Caco-2 (cell line): ENCODE measurements at regions not wholly inside any gene's neighbourhood (a gene's known extent, or its start where the extent isn't known, plus 50 kb on each side); places are given as distances from the start of the nearest gene placed in this dataset.
A peak's percentile ranks its signal among the peaks of the same experiment; 100 is the strongest.

Experiments
- BruUV-seq: library from RNA; stranded (reverse); fragments of 400-500 nt; replicated peaks from 2 replicates; lab custom pipeline; 2021; lab: Mats Ljungman, UMichigan
- CTCF ChIA-PET: fragments of 300-600 bp; sonication (Branson Sonifier 250); formaldehyde crosslinking; loops from one replicate; lab custom pipeline; 2022; ENCODE audit warnings: antibody characterized with exemption; lab: Charles Lee
- POLR2A ChIA-PET: fragments of 300-600 bp; sonication (Branson Sonifier 250); formaldehyde crosslinking; loops from one replicate; lab custom pipeline; 2022; ENCODE audit warnings: antibody characterized with exemption; lab: Charles Lee
- DNase-seq, 2 experiments: peaks; one replicate each; pipeline versions ENCODE4 v3.0.0 to v3.0.0-alpha.2; 2020 to 2022
- H3K27me3 ChIP-seq: replicated peaks from 2 replicates; pipeline ENCODE4 v1.6.0; 2011; ENCODE audit warnings: low read length; ENCODE audit not compliant: control insufficient read depth, insufficient read depth
- H3K36me3 ChIP-seq: 2 replicates; pipeline ENCODE4 v1.5.1; 2011; ENCODE audit warnings: low read length; ENCODE audit not compliant: control insufficient read depth, insufficient read depth
- H3K4me1 ChIP-seq: fragments of 250-450 bp; sonication (Bioruptor Pico); 2 replicates; pipeline ENCODE4 v1.5.1; 2020; ENCODE audit warnings: mild to moderate bottlenecking
- H3K4me3 ChIP-seq: 2 replicates; pipeline ENCODE4 v1.5.1; 2011; ENCODE audit warnings: low read depth, mild to moderate bottlenecking, control low read depth, low read length
- H3K9me3 ChIP-seq: fragments of 250-450 bp; sonication (Bioruptor Pico); 2 replicates; pipeline ENCODE4 v1.5.1; 2020; ENCODE audit warnings: mild to moderate bottlenecking, moderate library complexity
- H3K27ac Mint-ChIP-seq: one replicate; pipeline ENCODE4 v1.8.0; 2022; ENCODE audit warnings: mixed read lengths; ENCODE audit not compliant: unreplicated experiment
- H3K27me3 Mint-ChIP-seq: one replicate; pipeline ENCODE4 v1.8.0; 2022; ENCODE audit warnings: mixed read lengths; ENCODE audit not compliant: insufficient read depth, unreplicated experiment
- H3K36me3 Mint-ChIP-seq: one replicate; pipeline ENCODE4 v1.8.0; 2022; ENCODE audit warnings: mild to moderate bottlenecking, mixed read lengths; ENCODE audit not compliant: insufficient read depth, unreplicated experiment
- H3K4me1 Mint-ChIP-seq: one replicate; pipeline ENCODE4 v1.8.0; 2022; ENCODE audit warnings: low read depth, mixed read lengths; ENCODE audit not compliant: unreplicated experiment
- H3K4me3 Mint-ChIP-seq: one replicate; pipeline ENCODE4 v1.8.0; 2022; ENCODE audit warnings: mild to moderate bottlenecking, moderate library complexity, mixed read lengths; ENCODE audit not compliant: unreplicated experiment
- H3K9me3 Mint-ChIP-seq: one replicate; pipeline ENCODE4 v1.8.0; 2022; ENCODE audit warnings: mixed read lengths; ENCODE audit not compliant: unreplicated experiment
- CTCF ChIP-seq, 2 experiments: fragments of 200-600 bp in 1 of 2; IDR thresholded peaks; 1 replicate in 1 of 2; 2 replicates in 1 of 2; pipeline versions ENCODE4 v1.5.1 to v1.8.0; 2011 to 2022; ENCODE audit warnings: antibody characterized with exemption in 1 of 2, control low read depth in 1 of 2, inconsistent platforms in 1 of 2, low read depth in 1 of 2, low read length in 1 of 2, mild to moderate bottlenecking in 1 of 2, moderate library complexity in 1 of 2; ENCODE audit not compliant: insufficient read depth in 1 of 2, severe bottlenecking in 1 of 2, unreplicated experiment in 1 of 2
- intact Hi-C: fragments of 100-400 bp; cut with micrococcal nuclease; formaldehyde crosslinking; loops from one replicate; pipeline ENCODE4 v1.10.0; 2022; ENCODE audit not compliant: unreplicated experiment

- H3K27ac Mint-ChIP-seq, result no peak overlapping the region
- Histone ChIP-seq H3K36me3 (no peaks in the 10 kb centered on the region), H3K4me1 (no peaks in the 10 kb centered on the region), H3K27me3 (no peaks in the 10 kb centered on the region; the same call in 1 of the 2 replicates), H3K9me3 (no peaks in the 10 kb centered on the region), H3K4me3 (no peak overlapping the region)
- H3K9me3 Mint-ChIP-seq, result no peaks in the 10 kb centered on the region
- H3K4me3 Mint-ChIP-seq, result no peak overlapping the region
- no peak for DNase-seq
- no peaks in the 10 kb centered on the region for H3K4me1 Mint-ChIP-seq
- intact Hi-C loops, result no loop called here
- no peak for TF ChIP-seq CTCF (IDR thresholded peaks at IDR 0.05; ENCODE audit: insufficient read depth in 1 of 2, low read depth in 1 of 2, low read length in 1 of 2, severe bottlenecking in 1 of 2, unreplicated experiment in 1 of 2)
- BruUV-seq, result no TSS peak
- ChIA-PET CTCF (no interaction called here), POLR2A (no interaction called here)
- H3K36me3 Mint-ChIP-seq, result no peaks in the 10 kb centered on the region
- H3K27me3 Mint-ChIP-seq, result peaks cover 8% of the 10 kb centered on the region
These were observed 99.4 kb upstream of the VGLL2 start for GRCh38 chr6:117165911-117166499.

- Mint-ChIP-seq H3K4me1 (no peaks in the 10 kb centered on the region), H3K27me3 (peaks cover 10% of the 10 kb centered on the region), H3K27ac (no peak overlapping the region), H3K36me3 (no peaks in the 10 kb centered on the region), H3K9me3 (no peaks in the 10 kb centered on the region), H3K4me3 (no peak overlapping the region)
- Histone ChIP-seq H3K36me3 (no peaks in the 10 kb centered on the region), H3K4me1 (no peaks in the 10 kb centered on the region), H3K27me3 (no peaks in the 10 kb centered on the region; the same call in 1 of the 2 replicates), H3K4me3 (no peak overlapping the region), H3K9me3 (no peaks in the 10 kb centered on the region)
- ChIA-PET CTCF (no interaction called here), POLR2A (interaction anchor here (0.5 kb wide), 1 partner anchor 33 kb away, joined by 3 read pairs; no protein-coding TSS in a partner anchor)
- DNase-seq, result no peak
- peak in 1 of 2 experiments; percentile 1 for TF ChIP-seq CTCF (IDR thresholded peaks at IDR 0.05; ENCODE audit: insufficient read depth in 1 of 2, low read depth in 1 of 2, low read length in 1 of 2, severe bottlenecking in 1 of 2, unreplicated experiment in 1 of 2)
- BruUV-seq, result no TSS peak
- intact Hi-C loops, result no loop called here
These were observed 97.7 kb upstream of the VGLL2 start for GRCh38 chr6:117167520-117168271.

DNA sequence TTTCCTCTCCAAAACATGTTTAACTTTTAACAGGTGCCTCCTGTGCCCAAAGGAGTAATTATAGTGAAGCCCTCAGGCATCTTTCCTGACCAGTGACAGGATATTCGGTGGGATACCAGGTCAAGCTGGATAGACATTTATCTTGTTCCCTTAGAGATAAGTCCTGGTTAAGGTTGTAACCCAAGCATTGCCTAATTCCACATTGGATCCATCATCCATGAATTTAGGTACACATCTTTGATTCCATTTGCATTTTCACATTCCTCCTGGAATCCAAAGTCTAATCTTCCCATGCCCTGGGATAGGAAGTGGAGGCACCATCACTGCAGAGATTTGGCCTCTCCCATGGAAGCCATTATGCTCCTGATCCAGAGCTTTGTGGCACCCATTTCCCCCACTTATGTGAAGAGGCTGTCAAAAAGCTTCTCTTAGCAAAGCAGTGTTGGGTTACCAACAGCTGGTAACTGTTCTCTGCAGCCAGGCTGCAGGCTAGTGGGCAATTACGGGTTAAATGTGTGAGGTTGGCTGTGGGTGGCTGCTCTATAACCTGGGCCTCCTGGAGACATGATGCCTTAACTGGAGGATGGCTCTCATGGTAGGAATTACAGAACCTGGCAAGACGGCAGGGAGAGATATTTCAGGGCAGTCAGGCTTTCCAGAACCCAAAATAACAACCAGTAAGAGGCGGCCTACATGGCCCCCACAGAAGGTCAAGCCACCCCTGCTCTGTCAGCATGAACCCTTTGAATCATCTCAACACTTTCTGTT lies 96.9 kb upstream of the VGLL2 start:
- no peaks in the 10 kb centered on the region for H3K36me3 Mint-ChIP-seq
- Histone ChIP-seq H3K36me3 (no peaks in the 10 kb centered on the region), H3K4me1 (no peaks in the 10 kb centered on the region), H3K4me3 (no peak overlapping the region), H3K27me3 (no peaks in the 10 kb centered on the region; the same call in 1 of the 2 replicates), H3K9me3 (no peaks in the 10 kb centered on the region)
- H3K27me3 Mint-ChIP-seq, result peaks cover 10% of the 10 kb centered on the region
- H3K4me1 Mint-ChIP-seq, result no peaks in the 10 kb centered on the region
- DNase-seq, result no peak
- no peak overlapping the region for H3K4me3 Mint-ChIP-seq
- POLR2A ChIA-PET, result interaction anchor here (0.5 kb wide), 1 partner anchor 33 kb away, joined by 3 read pairs; no protein-coding TSS in a partner anchor
- BruUV-seq, result no TSS peak
- CTCF ChIA-PET, result no interaction called here
- H3K9me3 Mint-ChIP-seq, result no peaks in the 10 kb centered on the region
- intact Hi-C loops, result no loop called here
- H3K27ac Mint-ChIP-seq, result no peak overlapping the region
- no peak for TF ChIP-seq CTCF (IDR thresholded peaks at IDR 0.05; ENCODE audit: insufficient read depth in 1 of 2, low read depth in 1 of 2, low read length in 1 of 2, severe bottlenecking in 1 of 2, unreplicated experiment in 1 of 2)
